ENCODE measurements at regions not wholly inside any gene's neighbourhood (a gene's known extent, or its start where the extent isn't known, plus 50 kb on each side); places are given as distances from the start of the nearest gene placed in this dataset.

- no peak for TF ChIP-seq CTCF (IDR thresholded peaks at IDR 0.05; ENCODE audit: insufficient read depth, low read length)
- TF ChIP-seq POLR2AphosphoS5 (IDR thresholded peaks at IDR 0.05; ENCODE audit: low read depth), result no peak
- no peak for TF ChIP-seq REST (IDR thresholded peaks at IDR 0.05; ENCODE audit: insufficient replicate concordance, low read depth)
These were observed 149.8 kb upstream of the SFSWAP start for GRCh38 chr12:131561051-131561450.
